Heart right ventricle (tissue), 16 donors: ENCODE measurements at regions not wholly inside any gene's neighbourhood (a gene's known extent, or its start where the extent isn't known, plus 50 kb on each side); places are given as distances from the start of the nearest gene placed in this dataset.

Experiments
- ATAC-seq, 8 donors: fragments of 200-7000 bp; cut with Tn5 transposase; one replicate each; pipeline ENCODE4 v1.9.1; 2020; ENCODE audit warnings: mild to moderate bottlenecking in 8 of 8, moderate library complexity in 8 of 8, moderate number of reproducible peaks in 1 of 8
- DNase-seq, 2 donors: peaks; one replicate each; pipeline ENCODE4 v3.0.0-alpha.2; 2020
- H3K27ac ChIP-seq, 10 donors: fragments of 200-600 bp; sonication (generic) in 2 of 10; one replicate each; pipeline versions ENCODE4 v1.5.0 to v1.8.0; 2020 to 2022; ENCODE audit warnings: mild to moderate bottlenecking in 3 of 10
- H3K27me3 ChIP-seq, 7 donors: fragments of 200-600 bp; one replicate each; pipeline ENCODE4 v1.8.0; 2021 to 2022; ENCODE audit warnings: mild to moderate bottlenecking in 2 of 7
- H3K36me3 ChIP-seq, 9 donors: fragments of 200-600 bp; sonication (generic) in 1 of 9; one replicate each; pipeline versions ENCODE4 v1.5.0 to v1.8.0; 2020 to 2022; ENCODE audit warnings: mild to moderate bottlenecking in 2 of 9
- H3K4me1 ChIP-seq, 9 donors: fragments of 200-600 bp; sonication (generic) in 1 of 9; one replicate each; pipeline versions ENCODE4 v1.5.0 to v1.8.0; 2020 to 2022; ENCODE audit warnings: mild to moderate bottlenecking in 4 of 9
- H3K4me3 ChIP-seq, 10 donors: fragments of 200-600 bp; sonication (generic) in 2 of 10; one replicate each; pipeline versions ENCODE4 v1.5.0 to v1.8.0; 2020 to 2022; ENCODE audit warnings: mild to moderate bottlenecking in 7 of 10, moderate library complexity in 2 of 10
- H3K9me3 ChIP-seq, 11 donors: fragments of 200-600 bp in 10 of 11; sonication (generic) in 2 of 11; one replicate each; pipeline versions ENCODE4 v1.5.0 to v1.8.0; 2013 to 2022; ENCODE audit warnings: mild to moderate bottlenecking in 2 of 11, control low read depth in 1 of 11, moderate library complexity in 1 of 11
- CTCF ChIP-seq, 9 donors: fragments of 200-600 bp; sonication (generic) in 2 of 9; IDR thresholded peaks; one replicate each; pipeline versions ENCODE4 v1.5.0 to v1.8.0; 2021 to 2022; ENCODE audit warnings: antibody characterized with exemption in 9 of 9, mild to moderate bottlenecking in 5 of 9, moderate library complexity in 1 of 9
- WGBS, 2 donors: extraction: QIAGEN DNeasy Blood & Tissue Kit; methylation state at CpG; one replicate each; pipeline ENCODE4 v1.1.7; 2013; ENCODE audit warnings: inconsistent platforms in 1 of 2; 5-methylcytosine and 5-hydroxymethylcytosine counted together
- intact Hi-C, 10 donors: fragments of 100-400 bp; cut with DNase I; formaldehyde crosslinking; loops; one replicate each; pipeline versions ENCODE4 v1.11.1 to v1.14.2; 2022
- donor health status: Arrhythmogenic right ventricular cardiomyopathy.
- donor health status: ischemic (EF 13 %, LVEDD 7.1; RV severe dilation, severe dysfunction).
- donor health status: healthy with polysubstance abuse.
- donor health status: DM: no; HTN: yes; CAD: no.
- donor health status: DM: no; HTN: no; CAD: no.
- donor health status: ischemic (EF 25% LVEDD 6.9; RV normal size, moderate dysfunction).
- donor health status: ischemic (EF 25% LVEDD 5.7; RV mildly dilated, moderate dysfunction).
- donor health status: healthy.
- donor health status: DM: yes; HTN: yes; CAD: no.
- donor health status: Ischemic cardiomyopathy.
- donor health status: ischemic (EF 35%, LVEDD 5.7; RV mildly dilated, moderate dysfunction).
- donor health status: nonischemic (EF 11% LVEDD 7.7; RV severe dilation, severe dysfunction).
- donor health status: DM: yes; HTN: yes; CAD: no.
- donor health status: PGD.
- donor health status: ischemic (EF 29% LVEDD 5.4; RV normal size, mild dysfunction).
- donor health status: nonischemic (EF 23%, LVEDD 6.1; RV moderate dilation, normal function).

- no peak for ATAC-seq
Observed at GRCh38 chr16:51655249-51655648, 504.2 kb upstream of the SALL1 start.

GRCh38 chr16:51651061-51651466 lies 500.0 kb upstream of the SALL1 start:
- no peak for TF ChIP-seq CTCF (IDR thresholded peaks at IDR 0.05)
- Histone ChIP-seq H3K27me3 (peaks cover 0 to 12% (median 0%) of the 10 kb centered on the region in 7 donors), H3K9me3 (peaks cover 0 to 27% (median 4%) of the 10 kb centered on the region in 11 donors), H3K4me3 (no peak overlapping the region), H3K4me1 (no peaks in the 10 kb centered on the region), H3K27ac (no peak overlapping the region), H3K36me3 (no peaks in the 10 kb centered on the region)
- DNase-seq, result no peak
- no peak for ATAC-seq
- intact Hi-C loops, result no loop called here
- WGBS, 2 donors, result 22 to 25% methylated on average over 15 of the region's 15 CpGs

More at GRCh38 chr16:51655249-51655648, 504.2 kb upstream of the SALL1 start:
- Histone ChIP-seq H3K27ac (no peak overlapping the region), H3K4me1 (no peaks in the 10 kb centered on the region), H3K9me3 (peaks cover 0 to 13% (median 0%) of the 10 kb centered on the region in 11 donors), H3K36me3 (no peaks in the 10 kb centered on the region), H3K4me3 (no peak overlapping the region), H3K27me3 (peaks cover 0 to 12% (median 0%) of the 10 kb centered on the region in 7 donors)
- 49 to 55% methylated on average over 2 of the region's 2 CpGs for WGBS, 2 donors
- no peak for DNase-seq
- intact Hi-C loops, result no loop called here
- no peak for TF ChIP-seq CTCF (IDR thresholded peaks at IDR 0.05)

- H3K4me3 ChIP-seq, result no peak overlapping the region
- TF ChIP-seq CTCF (IDR thresholded peaks at IDR 0.05), result no peak
- 74% methylated on average over 5 of the region's 5 CpGs for WGBS, 2 donors
- no peak overlapping the region for H3K27ac ChIP-seq
- intact Hi-C loops, result no loop called here
- DNase-seq (no peak), ATAC-seq (no peak)
- peaks cover 0 to 21% (median 4%) of the 10 kb centered on the region in 11 donors for H3K9me3 ChIP-seq
- H3K4me1 ChIP-seq, result no peaks in the 10 kb centered on the region
- H3K27me3 ChIP-seq, result peaks cover 0 to 12% (median 0%) of the 10 kb centered on the region in 7 donors
- no peaks in the 10 kb centered on the region for H3K36me3 ChIP-seq
Observed at GRCh38 chr16:51649631-51650030, 498.6 kb upstream of the SALL1 start.

GRCh38 chr16:51648526-51648925 lies 497.5 kb upstream of the SALL1 start:
- ATAC-seq, result no peak
- H3K36me3 ChIP-seq, result no peaks in the 10 kb centered on the region

More at GRCh38 chr16:51648526-51648925, 497.5 kb upstream of the SALL1 start:
- intact Hi-C loops, result no loop called here
- no peak for DNase-seq
- TF ChIP-seq CTCF (IDR thresholded peaks at IDR 0.05), result no peak
- Histone ChIP-seq H3K4me3 (no peak overlapping the region), H3K9me3 (peaks cover 0 to 17% (median 0%) of the 10 kb centered on the region in 11 donors), H3K27ac (no peak overlapping the region), H3K27me3 (peaks cover 0 to 12% (median 0%) of the 10 kb centered on the region in 7 donors), H3K4me1 (no peaks in the 10 kb centered on the region)
- WGBS, 2 donors, result 66 to 69% methylated on average over 2 of the region's 2 CpGs
